ENCODE measurements at regions not wholly inside any gene's neighbourhood (a gene's known extent, or its start where the extent isn't known, plus 50 kb on each side); places are given as distances from the start of the nearest gene placed in this dataset.

GRCh38 chr12:89877671-89878070 is 169.0 kb upstream of the ATP2B1 start:
- TF ChIP-seq, protein P1, sequence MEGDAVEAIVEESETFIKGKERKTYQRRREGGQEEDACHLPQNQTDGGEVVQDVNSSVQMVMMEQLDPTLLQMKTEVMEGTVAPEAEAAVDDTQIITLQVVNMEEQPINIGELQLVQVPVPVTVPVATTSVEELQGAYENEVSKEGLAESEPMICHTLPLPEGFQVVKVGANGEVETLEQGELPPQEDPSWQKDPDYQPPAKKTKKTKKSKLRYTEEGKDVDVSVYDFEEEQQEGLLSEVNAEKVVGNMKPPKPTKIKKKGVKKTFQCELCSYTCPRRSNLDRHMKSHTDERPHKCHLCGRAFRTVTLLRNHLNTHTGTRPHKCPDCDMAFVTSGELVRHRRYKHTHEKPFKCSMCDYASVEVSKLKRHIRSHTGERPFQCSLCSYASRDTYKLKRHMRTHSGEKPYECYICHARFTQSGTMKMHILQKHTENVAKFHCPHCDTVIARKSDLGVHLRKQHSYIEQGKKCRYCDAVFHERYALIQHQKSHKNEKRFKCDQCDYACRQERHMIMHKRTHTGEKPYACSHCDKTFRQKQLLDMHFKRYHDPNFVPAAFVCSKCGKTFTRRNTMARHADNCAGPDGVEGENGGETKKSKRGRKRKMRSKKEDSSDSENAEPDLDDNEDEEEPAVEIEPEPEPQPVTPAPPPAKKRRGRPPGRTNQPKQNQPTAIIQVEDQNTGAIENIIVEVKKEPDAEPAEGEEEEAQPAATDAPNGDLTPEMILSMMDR (IDR thresholded peaks at IDR 0.05; ENCODE audit: insufficient read depth, low read depth, low read length): no peak
- TF ChIP-seq EZH2 (IDR thresholded peaks at IDR 0.05; ENCODE audit: insufficient read depth, low read length): no peak
